HepG2 (cell line): ENCODE measurements at regions not wholly inside any gene's neighbourhood (a gene's known extent, or its start where the extent isn't known, plus 50 kb on each side); places are given as distances from the start of the nearest gene placed in this dataset.

Source experiments
- ATAC-seq: fragments of 200-7000 bp; cut with Tn5 transposase; 3 replicates; pipeline ENCODE4 v1.9.1; 2020; ENCODE audit warnings: mild to moderate bottlenecking, moderate library complexity
- BruUV-seq: library from RNA; stranded (reverse); fragments of 400-500 nt; replicated peaks from 2 replicates; lab custom pipeline; 2021; lab: Mats Ljungman, UMichigan
- CTCF ChIA-PET: fragments of 300-600 bp; formaldehyde crosslinking; extraction: SDS; loops from one replicate; lab custom pipeline; 2021; ENCODE audit warnings: low total read pairs, inconsistent platforms, low intra/inter-chr PET ratio; lab: Yijun Ruan, JAX
- POLR2A ChIA-PET: fragments of 350-600 bp; sonication (Branson Sonifier 250); formaldehyde crosslinking; loops from one replicate; lab custom pipeline; 2020; ENCODE audit warnings: antibody characterized with exemption, inconsistent platforms; lab: Yijun Ruan, JAX
- DNase-seq: peaks from one replicate; pipeline ENCODE4 v3.0.0-alpha.2; 2015; ENCODE audit warnings: low spot score
- FAIRE-seq: peaks from 3 replicates; lab custom pipeline; 2011; peaks lifted over from hg19 to GRCh38; lab: Jason Lieb, UNC
- H2AFZ ChIP-seq: one replicate; pipeline ENCODE4 v1.6.1; 2011; ENCODE audit warnings: low read length, inconsistent platforms
- H3K27ac ChIP-seq: fragments of 300-600 bp; 3 replicates; pipeline ENCODE4 v1.8.0; 2011; ENCODE audit warnings: mixed run types, mild to moderate bottlenecking, mixed read lengths, low read length, inconsistent platforms; ENCODE audit not compliant: insufficient read depth; ENCODE audit errors: extremely low read length
- H3K27me3 ChIP-seq, 2 experiments: fragments of 200-600 bp in 1 of 2; 2 replicates in 1 of 2; 3 replicates in 1 of 2; pipeline versions ENCODE4 v1.6.0 to v1.8.0; 2011; ENCODE audit warnings: low read length in 2 of 2, mild to moderate bottlenecking in 2 of 2, moderate library complexity in 2 of 2, inconsistent platforms in 1 of 2; ENCODE audit not compliant: insufficient read depth in 2 of 2, control insufficient read depth in 1 of 2
- H3K36me3 ChIP-seq, 2 experiments: fragments of 200-600 bp in 1 of 2; replicated peaks in 1 of 2; 2 replicates in 1 of 2; 3 replicates in 1 of 2; pipeline versions ENCODE4 v1.5.1 to v1.8.0; 2011; ENCODE audit warnings: low read length in 2 of 2, inconsistent platforms in 1 of 2; ENCODE audit not compliant: insufficient read depth in 2 of 2, control insufficient read depth in 1 of 2
- H3K4me1 ChIP-seq: 2 replicates; pipeline ENCODE4 v1.5.1; 2012; ENCODE audit warnings: low read length, inconsistent platforms; ENCODE audit not compliant: insufficient read depth
- H3K4me2 ChIP-seq: 2 replicates; pipeline ENCODE4 v1.6.0; 2011; ENCODE audit warnings: low read depth, low read length, inconsistent platforms
- H3K4me3 ChIP-seq, 3 experiments: fragments of 200-600 bp in 1 of 3; sonication (generic), shearing (Covaris generic) in 1 of 3; replicated peaks in 1 of 3; 2 replicates each; pipeline ENCODE4 v1.5.1; 2011 to 2016; ENCODE audit warnings: low read length in 3 of 3, inconsistent platforms in 2 of 3, low read depth in 2 of 3, mild to moderate bottlenecking in 2 of 3, control low read depth in 1 of 3, mixed read lengths in 1 of 3; ENCODE audit not compliant: insufficient read depth in 1 of 3
- H3K79me2 ChIP-seq: one replicate; pipeline ENCODE4 v1.6.1; 2011; ENCODE audit warnings: low read length, inconsistent platforms; ENCODE audit not compliant: insufficient read depth
- H3K9ac ChIP-seq: 2 replicates; pipeline ENCODE4 v1.6.0; 2011; ENCODE audit warnings: mild to moderate bottlenecking, low read depth, low read length, inconsistent platforms; ENCODE audit not compliant: insufficient read depth
- H3K9me3 ChIP-seq: 2 replicates; pipeline ENCODE4 v1.5.1; 2012; ENCODE audit warnings: mild to moderate bottlenecking, low read length
- H4K20me1 ChIP-seq: 2 replicates; pipeline ENCODE4 v1.6.0; 2011; ENCODE audit warnings: inconsistent platforms, mild to moderate bottlenecking, low read length, moderate library complexity; ENCODE audit not compliant: insufficient read depth
- ADNP ChIP-seq: sonication (generic); formaldehyde crosslinking; IDR thresholded peaks from 2 replicates; pipeline ENCODE4 v1.4.0; 2020; ENCODE audit warnings: missing genetic modification reagents
- AGO2 ChIP-seq: fragments of 200-400 bp; formaldehyde crosslinking; optimal IDR thresholded peaks from 2 replicates; pipeline ENCODE3; 2017; ENCODE audit warnings: mild to moderate bottlenecking, low read depth, low read length, moderate library complexity
- ARID2 ChIP-seq: sonication (generic); formaldehyde crosslinking; IDR thresholded peaks from 2 replicates; pipeline ENCODE4 v1.8.1; 2022; ENCODE audit warnings: mild to moderate bottlenecking, missing genetic modification reagents, borderline replicate concordance
- BRCA1 ChIP-seq: sonication (generic); formaldehyde crosslinking; IDR thresholded peaks from 2 replicates; pipeline ENCODE4 v1.4.0; 2020; ENCODE audit warnings: missing genetic modification reagents
- KDM5A ChIP-seq: fragments of 200-600 bp; sonication (generic); IDR thresholded peaks from 2 replicates; pipeline ENCODE4 v1.7.0; 2018; ENCODE audit warnings: antibody characterized with exemption, mild to moderate bottlenecking, low read length, borderline replicate concordance
- MXD4 ChIP-seq: IDR thresholded peaks from 2 replicates; pipeline ENCODE4 v1.6.1; 2016; ENCODE audit warnings: mild to moderate bottlenecking, missing biosample characterization, missing genetic modification reagents
- NRL ChIP-seq: sonication (generic); formaldehyde crosslinking; IDR thresholded peaks from 2 replicates; pipeline ENCODE4 v1.5.0; 2020; ENCODE audit warnings: missing genetic modification reagents, mild to moderate bottlenecking, moderate library complexity, borderline replicate concordance
- PHF8 ChIP-seq: sonication (generic); formaldehyde crosslinking; IDR thresholded peaks from 2 replicates; pipeline ENCODE4 v1.5.0; 2020; ENCODE audit warnings: missing genetic modification reagents
- POLR2AphosphoS2 ChIP-seq: IDR thresholded peaks from 2 replicates; pipeline ENCODE4 v1.6.1; 2011; ENCODE audit warnings: low read depth, low read length, improper control_type of control experiment
- SMAD9 ChIP-seq: sonication (generic); formaldehyde crosslinking; IDR thresholded peaks from 2 replicates; pipeline ENCODE4 v1.5.1; 2020; ENCODE audit warnings: mild to moderate bottlenecking, missing genetic modification reagents
- SP5 ChIP-seq: IDR thresholded peaks from 2 replicates; pipeline ENCODE4 v1.6.1; 2016; ENCODE audit warnings: low read depth, borderline replicate concordance
- ZIK1 ChIP-seq: sonication (generic); formaldehyde crosslinking; IDR thresholded peaks from 2 replicates; pipeline ENCODE4 v1.5.0; 2020; ENCODE audit warnings: mild to moderate bottlenecking, low read depth, missing genetic modification reagents, borderline replicate concordance
- ZMYM3 ChIP-seq: sonication (generic); formaldehyde crosslinking; IDR thresholded peaks from 2 replicates; pipeline ENCODE4 v1.5.1; 2020; ENCODE audit warnings: mild to moderate bottlenecking, missing genetic modification reagents
- ZNF556 ChIP-seq: sonication (generic); formaldehyde crosslinking; IDR thresholded peaks from 2 replicates; pipeline ENCODE4 v1.4.0; 2020; ENCODE audit warnings: mild to moderate bottlenecking, missing genetic modification reagents, borderline replicate concordance
- ZNF558 ChIP-seq: sonication (generic); formaldehyde crosslinking; IDR thresholded peaks from 2 replicates; pipeline ENCODE4 v1.9.0; 2022; ENCODE audit warnings: mild to moderate bottlenecking, missing genetic modification reagents, borderline replicate concordance
- WGBS: methylation state at CpG from one replicate; pipeline ENCODE4 v1.1.6; 2017; ENCODE audit warnings: low lambda C conversion rate; 5-methylcytosine and 5-hydroxymethylcytosine counted together
- in situ Hi-C: cut with HindIII; loops from 2 replicates; pipeline ENCODE4 v1.10.0; 2017; ENCODE audit warnings: low pct_unique_long_range_greater_than_20kb; ENCODE audit not compliant: extremely low pct_ligation_motif_present
- intact Hi-C: fragments of 100-400 bp; cut with micrococcal nuclease; formaldehyde crosslinking; loops from one replicate; pipeline ENCODE4 v1.10.0; 2022; ENCODE audit not compliant: unreplicated experiment
- TF ChIP-seq, protein P1 (sequence below): sonication (generic); formaldehyde crosslinking; IDR thresholded peaks from 2 replicates; pipeline ENCODE4 v1.8.1; 2023; ENCODE audit warnings: mild to moderate bottlenecking, moderate library complexity, missing genetic modification reagents
- TF ChIP-seq, protein P2 (sequence below): sonication (generic); formaldehyde crosslinking; IDR thresholded peaks from 2 replicates; pipeline ENCODE4 v1.4.0; 2020; ENCODE audit warnings: missing genetic modification reagents
- TF ChIP-seq, protein P3 (sequence below): IDR thresholded peaks from 2 replicates; pipeline ENCODE4 v1.6.1; 2016; ENCODE audit warnings: missing biosample characterization, missing genetic modification reagents, low read depth

DNA sequence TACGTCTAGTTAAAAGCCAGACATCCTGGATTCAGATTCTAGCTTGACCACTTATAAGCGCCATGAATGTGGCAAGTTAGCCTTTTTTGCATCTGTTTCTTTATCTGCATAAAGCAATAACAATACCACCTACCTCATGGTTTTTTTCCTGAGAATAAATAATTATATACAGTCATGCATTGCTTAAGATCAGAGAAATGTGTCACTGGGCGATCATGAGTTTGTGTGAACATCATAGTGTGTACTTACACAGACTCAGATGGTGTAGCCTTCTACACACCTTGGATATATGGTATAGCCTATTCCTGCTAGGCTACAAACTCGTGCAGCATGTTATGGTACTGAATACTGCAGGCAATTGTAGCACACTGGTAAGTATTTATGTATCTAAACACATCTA is 84.7 kb upstream of the PELI1 start:
- TF ChIP-seq MXD4 (CRISPR knock-in tag) (no peak), BRCA1 (no peak), NRL (no peak), PHF8 (no peak), ZNF556 (CRISPR knock-in tag) (no peak), AGO2 (no peak), POLR2AphosphoS2 (no peak), ZNF558 (no peak), ADNP (CRISPR knock-in tag) (no peak), SP5 (no peak), ARID2 (CRISPR knock-in tag) (no peak), KDM5A (no peak), SMAD9 (CRISPR knock-in tag) (no peak), ZIK1 (CRISPR knock-in tag) (no peak), ZMYM3 (CRISPR knock-in tag) (no peak)
- TF ChIP-seq, protein P1, sequence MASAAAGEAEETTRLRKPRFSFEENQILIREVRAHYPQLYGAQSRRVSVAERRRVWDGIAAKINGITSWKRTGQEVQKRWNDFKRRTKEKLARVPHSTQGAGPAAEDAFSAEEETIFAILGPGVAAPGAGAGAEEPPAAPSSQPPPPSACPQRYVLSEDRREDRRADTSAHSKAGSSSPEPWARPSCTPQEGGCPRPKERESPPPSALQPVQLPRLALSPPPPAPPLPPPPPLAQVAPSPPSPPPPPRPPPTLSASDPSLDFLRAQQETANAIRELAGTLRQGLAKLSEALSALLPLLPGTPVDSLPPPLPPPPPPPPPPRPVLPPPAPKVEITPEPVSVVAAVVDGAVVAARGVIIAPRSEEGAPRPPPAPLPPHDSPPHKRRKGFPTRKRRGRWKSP = no peak
- TF ChIP-seq, protein P2, sequence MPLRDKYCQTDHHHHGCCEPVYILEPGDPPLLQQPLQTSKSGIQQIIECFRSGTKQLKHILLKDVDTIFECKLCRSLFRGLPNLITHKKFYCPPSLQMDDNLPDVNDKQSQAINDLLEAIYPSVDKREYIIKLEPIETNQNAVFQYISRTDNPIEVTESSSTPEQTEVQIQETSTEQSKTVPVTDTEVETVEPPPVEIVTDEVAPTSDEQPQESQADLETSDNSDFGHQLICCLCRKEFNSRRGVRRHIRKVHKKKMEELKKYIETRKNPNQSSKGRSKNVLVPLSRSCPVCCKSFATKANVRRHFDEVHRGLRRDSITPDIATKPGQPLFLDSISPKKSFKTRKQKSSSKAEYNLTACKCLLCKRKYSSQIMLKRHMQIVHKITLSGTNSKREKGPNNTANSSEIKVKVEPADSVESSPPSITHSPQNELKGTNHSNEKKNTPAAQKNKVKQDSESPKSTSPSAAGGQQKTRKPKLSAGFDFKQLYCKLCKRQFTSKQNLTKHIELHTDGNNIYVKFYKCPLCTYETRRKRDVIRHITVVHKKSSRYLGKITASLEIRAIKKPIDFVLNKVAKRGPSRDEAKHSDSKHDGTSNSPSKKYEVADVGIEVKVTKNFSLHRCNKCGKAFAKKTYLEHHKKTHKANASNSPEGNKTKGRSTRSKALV (CRISPR knock-in tag) = no peak
- TF ChIP-seq, protein P3, sequence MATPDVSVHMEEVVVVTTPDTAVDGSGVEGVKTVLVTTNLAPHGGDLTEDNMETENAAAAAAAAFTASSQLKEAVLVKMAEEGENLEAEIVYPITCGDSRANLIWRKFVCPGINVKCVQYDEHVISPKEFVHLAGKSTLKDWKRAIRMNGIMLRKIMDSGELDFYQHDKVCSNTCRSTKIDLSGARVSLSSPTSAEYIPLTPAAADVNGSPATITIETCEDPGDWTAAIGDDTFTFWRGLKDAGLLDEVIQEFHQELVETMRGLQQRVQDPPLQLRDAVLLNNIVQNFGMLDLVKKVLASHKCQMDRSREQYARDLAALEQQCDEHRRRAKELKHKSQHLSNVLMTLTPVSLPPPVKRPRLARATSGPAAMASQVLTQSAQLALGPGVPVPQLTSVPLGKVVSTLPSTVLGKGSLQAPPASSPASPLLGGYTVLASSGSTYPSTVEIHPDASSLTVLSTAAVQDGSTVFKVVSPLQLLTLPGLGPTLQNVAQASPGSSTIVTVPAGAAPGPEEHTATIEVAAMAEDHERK (CRISPR knock-in tag) = no peak
- ChIA-PET CTCF (no interaction called here), POLR2A (interaction anchor here (1.3 kb wide), 1 partner anchor 123 kb away, joined by 3 read pairs; no protein-coding TSS in a partner anchor)
- BruUV-seq = no TSS peak
- ATAC-seq (no peak), FAIRE-seq (no peak), DNase-seq (no peak)
- Histone ChIP-seq H3K4me3 (no peak overlapping the region), H2AFZ (no peak overlapping the region), H3K9ac (no peak overlapping the region), H3K9me3 (no peaks in the 10 kb centered on the region), H4K20me1 (no peaks in the 10 kb centered on the region), H3K27me3 (peaks cover 0 to 25% of the 10 kb centered on the region in 2 experiments; a peak in 3 of 5 replicates), H3K4me1 (peaks cover 10% of the 10 kb centered on the region), H3K27ac (no peak overlapping the region), H3K4me2 (peak overlapping the region; percentile 92; the same call in 1 of the 2 replicates), H3K36me3 (no peaks in the 10 kb centered on the region), H3K79me2 (no peaks in the 10 kb centered on the region)
- in situ Hi-C loops (no loop called here), intact Hi-C loops (no loop called here)
- WGBS = 71% methylated on average over 4 of the region's 4 CpGs
